Right renal pelvis (tissue), 4 donors: ENCODE measurements at regions not wholly inside any gene's neighbourhood (a gene's known extent, or its start where the extent isn't known, plus 50 kb on each side); places are given as distances from the start of the nearest gene placed in this dataset.

Source experiments
- DNase-seq, 4 donors: peaks; one replicate each; pipeline ENCODE4 v3.0.0-alpha.2; 2013; ENCODE audit warnings: low read depth in 4 of 4, low spot score in 3 of 4, missing footprints in 1 of 4

- DNase-seq = no peak
These were observed 452.8 kb upstream of the NCAM2 start for GRCh38 chr21:20545454-20545853.

GRCh38 chr21:20551939-20552338, 446.3 kb upstream of the NCAM2 start:
- DNase-seq = no peak

- no peak for DNase-seq
These were observed 443.4 kb upstream of the NCAM2 start for GRCh38 chr21:20554785-20555184.

GRCh38 chr21:20570824-20571232, 427.4 kb upstream of the NCAM2 start:
- DNase-seq = no peak

- no peak for DNase-seq
These were observed 425.6 kb upstream of the NCAM2 start for GRCh38 chr21:20572582-20572981.

- no peak for DNase-seq
These were observed 416.8 kb upstream of the NCAM2 start for GRCh38 chr21:20581361-20581760.

GRCh38 chr21:20591284-20591683, 406.9 kb upstream of the NCAM2 start:
- no peak for DNase-seq

GRCh38 chr21:20592463-20592862, 405.7 kb upstream of the NCAM2 start:
- DNase-seq = no peak

- no peak for DNase-seq
These were observed 395.0 kb upstream of the NCAM2 start for GRCh38 chr21:20603236-20603635.

- DNase-seq = no peak
These were observed 387.2 kb upstream of the NCAM2 start for GRCh38 chr21:20611008-20611407.

- no peak for DNase-seq
These were observed 384.6 kb upstream of the NCAM2 start for GRCh38 chr21:20613654-20614053.

GRCh38 chr21:20617130-20617529, 381.1 kb upstream of the NCAM2 start:
- no peak for DNase-seq

- no peak for DNase-seq
These were observed 379.3 kb upstream of the NCAM2 start for GRCh38 chr21:20618878-20619277.

- DNase-seq = no peak
These were observed 370.6 kb upstream of the NCAM2 start for GRCh38 chr21:20627594-20627993.

GRCh38 chr21:20631633-20632032, 366.6 kb upstream of the NCAM2 start:
- no peak for DNase-seq

- no peak for DNase-seq
These were observed 359.2 kb upstream of the NCAM2 start for GRCh38 chr21:20639026-20639425.

GRCh38 chr21:20641241-20641640, 357.0 kb upstream of the NCAM2 start:
- no peak for DNase-seq

- no peak for DNase-seq
These were observed 355.5 kb upstream of the NCAM2 start for GRCh38 chr21:20642681-20643080.

- no peak for DNase-seq
These were observed 353.7 kb upstream of the NCAM2 start for GRCh38 chr21:20644552-20644951.

GRCh38 chr21:20645344-20645743, 352.9 kb upstream of the NCAM2 start:
- no peak for DNase-seq

- no peak for DNase-seq
These were observed 351.6 kb upstream of the NCAM2 start for GRCh38 chr21:20646431-20647165.

GRCh38 chr21:20647607-20648006, 350.6 kb upstream of the NCAM2 start:
- DNase-seq = no peak

GRCh38 chr21:20649231-20649630, 349.0 kb upstream of the NCAM2 start:
- no peak for DNase-seq
